SK-N-SH treated with all-trans-retinoic acid at 6 μM for 48 hours (cell line): ENCODE measurements at regions not wholly inside any gene's neighbourhood (a gene's known extent, or its start where the extent isn't known, plus 50 kb on each side); places are given as distances from the start of the nearest gene placed in this dataset.
"Not testable (repeated sequence)": the region's sequence is repeated elsewhere in the genome, so short reads cannot be mapped to it uniquely, and the experiment has no call there.

Experiments
- GLIS3 ChIP-seq: fragments of 250-450 bp; sonication (Bioruptor Pico); IDR thresholded peaks from 2 replicates; pipeline ENCODE4 v1.5.0; 2020; ENCODE audit warnings: mild to moderate bottlenecking, moderate library complexity
- ISL1 ChIP-seq: fragments of 250-450 bp; sonication (Bioruptor Pico); IDR thresholded peaks from 2 replicates; pipeline ENCODE4 v2.1.2; 2022; ENCODE audit warnings: mild to moderate bottlenecking, moderate library complexity
- RARB ChIP-seq: fragments of 250-450 bp; sonication (Bioruptor Pico); IDR thresholded peaks from 2 replicates; pipeline ENCODE4 v1.8.0; 2021; ENCODE audit warnings: mild to moderate bottlenecking, moderate library complexity
- ZFP30 ChIP-seq: fragments of 450-650 bp; formaldehyde crosslinking; IDR thresholded peaks from 2 replicates; pipeline ENCODE4 v1.5.0; 2022; ENCODE audit warnings: mild to moderate bottlenecking, moderate library complexity
- ZNF565 ChIP-seq: fragments of 450-650 bp; formaldehyde crosslinking; conservative IDR thresholded peaks from 2 replicates; pipeline ENCODE4 v1.5.0; 2020; ENCODE audit warnings: low read depth, mild to moderate bottlenecking, moderate library complexity
- ZNF70 ChIP-seq: fragments of 450-650 bp; formaldehyde crosslinking; IDR thresholded peaks from 2 replicates; pipeline ENCODE4 v1.5.0; 2020; ENCODE audit warnings: mild to moderate bottlenecking, moderate library complexity
- TF ChIP-seq, protein P1 (sequence below): fragments of 250-450 bp; sonication (Bioruptor Pico); IDR thresholded peaks from 2 replicates; pipeline ENCODE4 v1.8.0; 2020; ENCODE audit warnings: mild to moderate bottlenecking, moderate library complexity, borderline replicate concordance
- TF ChIP-seq, protein P2 (sequence below): fragments of 250-450 bp; sonication (Bioruptor Pico); IDR thresholded peaks from 2 replicates; pipeline ENCODE4 v1.5.1; 2021; ENCODE audit warnings: mild to moderate bottlenecking, moderate library complexity
- TF ChIP-seq, protein P3 (sequence below): fragments of 250-450 bp; sonication (Bioruptor Pico); IDR thresholded peaks from 2 replicates; pipeline ENCODE4 v1.5.0; 2020; ENCODE audit warnings: mild to moderate bottlenecking, moderate library complexity
- TF ChIP-seq, protein P4 (sequence below): fragments of 250-450 bp; sonication (Bioruptor Pico); IDR thresholded peaks from 2 replicates; pipeline ENCODE4 v1.8.0; 2021; ENCODE audit warnings: low read depth, mild to moderate bottlenecking, moderate library complexity, borderline replicate concordance

DNA sequence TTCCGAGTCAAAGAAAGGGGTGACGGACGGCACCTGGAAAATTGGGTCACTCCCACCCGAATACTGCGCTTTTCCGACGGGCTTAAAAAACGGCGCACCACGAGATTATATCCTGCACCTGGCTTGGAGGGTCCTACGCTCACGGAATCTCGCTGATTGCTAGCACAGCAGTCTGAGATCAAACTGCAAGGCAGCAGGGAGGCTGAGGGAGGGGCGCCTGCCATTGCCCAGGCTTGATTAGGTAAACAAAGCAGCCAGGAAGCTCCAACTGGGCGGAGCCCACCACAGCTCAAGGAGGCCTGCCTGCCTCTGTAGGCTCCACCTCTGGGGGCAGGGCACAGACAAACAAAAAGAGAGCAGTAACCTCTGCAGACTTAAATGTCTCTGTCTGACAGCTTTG, 663.1 kb downstream of the CPS1 start:
- TF ChIP-seq, protein P1, sequence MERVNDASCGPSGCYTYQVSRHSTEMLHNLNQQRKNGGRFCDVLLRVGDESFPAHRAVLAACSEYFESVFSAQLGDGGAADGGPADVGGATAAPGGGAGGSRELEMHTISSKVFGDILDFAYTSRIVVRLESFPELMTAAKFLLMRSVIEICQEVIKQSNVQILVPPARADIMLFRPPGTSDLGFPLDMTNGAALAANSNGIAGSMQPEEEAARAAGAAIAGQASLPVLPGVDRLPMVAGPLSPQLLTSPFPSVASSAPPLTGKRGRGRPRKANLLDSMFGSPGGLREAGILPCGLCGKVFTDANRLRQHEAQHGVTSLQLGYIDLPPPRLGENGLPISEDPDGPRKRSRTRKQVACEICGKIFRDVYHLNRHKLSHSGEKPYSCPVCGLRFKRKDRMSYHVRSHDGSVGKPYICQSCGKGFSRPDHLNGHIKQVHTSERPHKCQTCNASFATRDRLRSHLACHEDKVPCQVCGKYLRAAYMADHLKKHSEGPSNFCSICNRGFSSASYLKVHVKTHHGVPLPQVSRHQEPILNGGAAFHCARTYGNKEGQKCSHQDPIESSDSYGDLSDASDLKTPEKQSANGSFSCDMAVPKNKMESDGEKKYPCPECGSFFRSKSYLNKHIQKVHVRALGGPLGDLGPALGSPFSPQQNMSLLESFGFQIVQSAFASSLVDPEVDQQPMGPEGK (CRISPR knock-in tag): not testable (repeated sequence)
- TF ChIP-seq ZFP30; ISL1 (CRISPR knock-in tag); ZNF565 (CRISPR knock-in tag); GLIS3 (CRISPR knock-in tag); RARB (CRISPR knock-in tag); ZNF70: not testable (repeated sequence)
- TF ChIP-seq, protein P2, sequence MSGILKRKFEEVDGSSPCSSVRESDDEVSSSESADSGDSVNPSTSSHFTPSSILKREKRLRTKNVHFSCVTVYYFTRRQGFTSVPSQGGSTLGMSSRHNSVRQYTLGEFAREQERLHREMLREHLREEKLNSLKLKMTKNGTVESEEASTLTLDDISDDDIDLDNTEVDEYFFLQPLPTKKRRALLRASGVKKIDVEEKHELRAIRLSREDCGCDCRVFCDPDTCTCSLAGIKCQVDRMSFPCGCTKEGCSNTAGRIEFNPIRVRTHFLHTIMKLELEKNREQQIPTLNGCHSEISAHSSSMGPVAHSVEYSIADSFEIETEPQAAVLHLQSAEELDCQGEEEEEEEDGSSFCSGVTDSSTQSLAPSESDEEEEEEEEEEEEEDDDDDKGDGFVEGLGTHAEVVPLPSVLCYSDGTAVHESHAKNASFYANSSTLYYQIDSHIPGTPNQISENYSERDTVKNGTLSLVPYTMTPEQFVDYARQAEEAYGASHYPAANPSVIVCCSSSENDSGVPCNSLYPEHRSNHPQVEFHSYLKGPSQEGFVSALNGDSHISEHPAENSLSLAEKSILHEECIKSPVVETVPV (CRISPR knock-in tag): not testable (repeated sequence)
- TF ChIP-seq, protein P3, sequence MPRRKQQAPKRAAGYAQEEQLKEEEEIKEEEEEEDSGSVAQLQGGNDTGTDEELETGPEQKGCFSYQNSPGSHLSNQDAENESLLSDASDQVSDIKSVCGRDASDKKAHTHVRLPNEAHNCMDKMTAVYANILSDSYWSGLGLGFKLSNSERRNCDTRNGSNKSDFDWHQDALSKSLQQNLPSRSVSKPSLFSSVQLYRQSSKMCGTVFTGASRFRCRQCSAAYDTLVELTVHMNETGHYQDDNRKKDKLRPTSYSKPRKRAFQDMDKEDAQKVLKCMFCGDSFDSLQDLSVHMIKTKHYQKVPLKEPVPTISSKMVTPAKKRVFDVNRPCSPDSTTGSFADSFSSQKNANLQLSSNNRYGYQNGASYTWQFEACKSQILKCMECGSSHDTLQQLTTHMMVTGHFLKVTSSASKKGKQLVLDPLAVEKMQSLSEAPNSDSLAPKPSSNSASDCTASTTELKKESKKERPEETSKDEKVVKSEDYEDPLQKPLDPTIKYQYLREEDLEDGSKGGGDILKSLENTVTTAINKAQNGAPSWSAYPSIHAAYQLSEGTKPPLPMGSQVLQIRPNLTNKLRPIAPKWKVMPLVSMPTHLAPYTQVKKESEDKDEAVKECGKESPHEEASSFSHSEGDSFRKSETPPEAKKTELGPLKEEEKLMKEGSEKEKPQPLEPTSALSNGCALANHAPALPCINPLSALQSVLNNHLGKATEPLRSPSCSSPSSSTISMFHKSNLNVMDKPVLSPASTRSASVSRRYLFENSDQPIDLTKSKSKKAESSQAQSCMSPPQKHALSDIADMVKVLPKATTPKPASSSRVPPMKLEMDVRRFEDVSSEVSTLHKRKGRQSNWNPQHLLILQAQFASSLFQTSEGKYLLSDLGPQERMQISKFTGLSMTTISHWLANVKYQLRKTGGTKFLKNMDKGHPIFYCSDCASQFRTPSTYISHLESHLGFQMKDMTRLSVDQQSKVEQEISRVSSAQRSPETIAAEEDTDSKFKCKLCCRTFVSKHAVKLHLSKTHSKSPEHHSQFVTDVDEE (CRISPR knock-in tag): not testable (repeated sequence)
- TF ChIP-seq, protein P4, sequence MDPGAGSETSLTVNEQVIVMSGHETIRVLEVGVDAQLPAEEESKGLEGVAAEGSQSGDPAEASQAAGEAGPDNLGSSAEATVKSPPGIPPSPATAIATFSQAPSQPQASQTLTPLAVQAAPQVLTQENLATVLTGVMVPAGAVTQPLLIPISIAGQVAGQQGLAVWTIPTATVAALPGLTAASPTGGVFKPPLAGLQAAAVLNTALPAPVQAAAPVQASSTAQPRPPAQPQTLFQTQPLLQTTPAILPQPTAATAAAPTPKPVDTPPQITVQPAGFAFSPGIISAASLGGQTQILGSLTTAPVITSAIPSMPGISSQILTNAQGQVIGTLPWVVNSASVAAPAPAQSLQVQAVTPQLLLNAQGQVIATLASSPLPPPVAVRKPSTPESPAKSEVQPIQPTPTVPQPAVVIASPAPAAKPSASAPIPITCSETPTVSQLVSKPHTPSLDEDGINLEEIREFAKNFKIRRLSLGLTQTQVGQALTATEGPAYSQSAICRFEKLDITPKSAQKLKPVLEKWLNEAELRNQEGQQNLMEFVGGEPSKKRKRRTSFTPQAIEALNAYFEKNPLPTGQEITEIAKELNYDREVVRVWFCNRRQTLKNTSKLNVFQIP (CRISPR knock-in tag): not testable (repeated sequence)
